ENCODE measurements at regions not wholly inside any gene's neighbourhood (a gene's known extent, or its start where the extent isn't known, plus 50 kb on each side); places are given as distances from the start of the nearest gene placed in this dataset.

GRCh38 chr3:76242886-76243753 lies 457.8 kb upstream of the ZNF717 start:
- TF ChIP-seq TAF1 (IDR thresholded peaks at IDR 0.05; ENCODE audit: low read depth, low read length), result no peak
- no peak for TF ChIP-seq POLR2AphosphoS5 (IDR thresholded peaks at IDR 0.05; ENCODE audit: low read depth, low read length)
- no peak for TF ChIP-seq POLR2A (IDR thresholded peaks at IDR 0.05; ENCODE audit: low read depth, low read length)
- no peak for TF ChIP-seq POU2F2 (IDR thresholded peaks at IDR 0.05; ENCODE audit: low read depth, low read length)
- no peak for TF ChIP-seq SPI1 (IDR thresholded peaks at IDR 0.05; ENCODE audit: low read depth, low read length)
